ENCODE measurements at regions not wholly inside any gene's neighbourhood (a gene's known extent, or its start where the extent isn't known, plus 50 kb on each side); places are given as distances from the start of the nearest gene placed in this dataset.

DNA sequence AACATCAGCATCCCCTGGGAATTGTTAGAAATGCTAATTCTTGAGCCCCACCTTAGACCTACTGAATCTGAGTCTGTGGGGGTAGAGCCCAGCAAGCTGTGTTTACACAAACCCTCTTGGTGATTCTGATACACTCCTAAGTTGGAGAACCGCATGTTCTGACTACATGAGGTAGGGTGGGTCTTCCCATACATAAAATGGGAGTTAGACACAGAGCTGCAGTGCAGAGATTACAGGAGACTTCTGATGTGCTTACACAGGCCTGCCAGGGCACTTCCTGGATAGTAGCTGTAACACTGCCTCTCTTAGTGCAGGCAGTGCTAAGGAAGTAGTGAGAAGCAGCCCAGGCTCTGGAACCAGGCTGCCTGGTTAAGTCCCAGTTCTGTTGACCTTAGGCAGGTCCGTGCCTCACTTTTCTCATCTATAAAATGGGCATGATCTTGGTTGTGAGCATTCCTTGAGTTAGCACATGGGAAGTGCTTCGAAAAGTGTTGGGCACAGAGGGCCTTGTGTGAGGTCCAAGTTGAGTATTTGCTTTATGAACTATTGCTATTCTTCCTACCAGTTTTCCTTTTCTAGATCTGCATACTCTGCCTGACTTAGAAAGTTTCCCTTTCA is 67.3 kb downstream of the GLI2 start:
- TF ChIP-seq, protein P1, sequence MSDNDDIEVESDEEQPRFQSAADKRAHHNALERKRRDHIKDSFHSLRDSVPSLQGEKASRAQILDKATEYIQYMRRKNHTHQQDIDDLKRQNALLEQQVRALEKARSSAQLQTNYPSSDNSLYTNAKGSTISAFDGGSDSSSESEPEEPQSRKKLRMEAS (IDR thresholded peaks at IDR 0.05) = no peak
- TF ChIP-seq FOXM1 (IDR thresholded peaks at IDR 0.05; ENCODE audit: borderline replicate concordance, low read depth) (no peak), RAD21 (IDR thresholded peaks at IDR 0.05; ENCODE audit: low read depth) (no peak), EP300 (IDR thresholded peaks at IDR 0.05; ENCODE audit: borderline replicate concordance) (no peak)
- TF ChIP-seq, protein P2, sequence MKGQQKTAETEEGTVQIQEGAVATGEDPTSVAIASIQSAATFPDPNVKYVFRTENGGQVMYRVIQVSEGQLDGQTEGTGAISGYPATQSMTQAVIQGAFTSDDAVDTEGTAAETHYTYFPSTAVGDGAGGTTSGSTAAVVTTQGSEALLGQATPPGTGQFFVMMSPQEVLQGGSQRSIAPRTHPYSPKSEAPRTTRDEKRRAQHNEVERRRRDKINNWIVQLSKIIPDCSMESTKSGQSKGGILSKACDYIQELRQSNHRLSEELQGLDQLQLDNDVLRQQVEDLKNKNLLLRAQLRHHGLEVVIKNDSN (IDR thresholded peaks at IDR 0.05) = no peak
